ENCODE measurements at regions not wholly inside any gene's neighbourhood (a gene's known extent, or its start where the extent isn't known, plus 50 kb on each side); places are given as distances from the start of the nearest gene placed in this dataset.

DNA sequence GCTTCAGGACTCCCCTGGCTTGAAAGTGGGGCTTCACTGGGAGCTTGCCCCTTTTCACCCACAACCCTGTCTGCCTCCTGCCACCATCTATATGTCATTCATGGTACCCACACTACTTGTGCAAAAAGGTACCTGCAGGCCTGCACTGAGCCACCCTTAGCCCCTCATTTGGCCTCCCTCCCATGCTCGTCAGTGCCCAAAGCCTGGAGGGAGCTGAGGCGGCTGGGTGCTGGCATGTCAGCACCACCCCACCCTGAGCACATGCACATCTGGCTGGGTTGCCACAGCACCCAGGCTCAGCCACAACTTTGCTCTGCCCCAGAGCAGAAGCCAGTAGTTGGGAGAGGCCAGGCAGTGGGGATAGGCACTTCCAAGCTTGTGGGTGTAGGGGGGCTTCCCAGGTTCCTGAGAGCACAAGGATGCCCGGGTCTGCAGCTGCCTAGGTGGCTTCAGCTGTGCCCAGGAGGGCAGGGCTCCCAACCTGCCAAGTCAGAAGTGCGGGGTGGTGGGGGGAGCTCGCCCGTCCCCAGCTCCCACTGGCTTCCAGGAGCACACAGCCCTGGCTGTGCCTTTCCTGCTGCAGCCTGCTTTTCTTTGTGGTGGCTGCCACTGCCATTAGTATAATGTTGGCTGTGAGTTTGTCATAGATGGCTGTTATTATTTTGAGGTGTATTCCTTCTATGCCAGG lies 1054.6 kb upstream of the EPHA6 start:
- TF ChIP-seq POLR2AphosphoS5 (IDR thresholded peaks at IDR 0.05; ENCODE audit: borderline replicate concordance, low read depth, low read length): no peak
- no peak for TF ChIP-seq EZH2 (IDR thresholded peaks at IDR 0.05)
- TF ChIP-seq FOXP2 (optimal IDR thresholded peaks at IDR 0.05; ENCODE audit: control extremely low read depth, extremely low read length, insufficient read depth): no peak

Data from SK-N-MC (cell line).